CD4-positive, alpha-beta T cell treated with Interleukin-6 for 4 hours (primary cell): ENCODE measurements at regions not wholly inside any gene's neighbourhood (a gene's known extent, or its start where the extent isn't known, plus 50 kb on each side); places are given as distances from the start of the nearest gene placed in this dataset.
"Not testable (repeated sequence)": the region's sequence is repeated elsewhere in the genome, so short reads cannot be mapped to it uniquely, and the experiment has no call there.

Experiments used
- DNase-seq: peaks from one replicate; pipeline ENCODE4 v3.0.0-alpha.2; 2020; ENCODE audit warnings: mixed read lengths

DNA sequence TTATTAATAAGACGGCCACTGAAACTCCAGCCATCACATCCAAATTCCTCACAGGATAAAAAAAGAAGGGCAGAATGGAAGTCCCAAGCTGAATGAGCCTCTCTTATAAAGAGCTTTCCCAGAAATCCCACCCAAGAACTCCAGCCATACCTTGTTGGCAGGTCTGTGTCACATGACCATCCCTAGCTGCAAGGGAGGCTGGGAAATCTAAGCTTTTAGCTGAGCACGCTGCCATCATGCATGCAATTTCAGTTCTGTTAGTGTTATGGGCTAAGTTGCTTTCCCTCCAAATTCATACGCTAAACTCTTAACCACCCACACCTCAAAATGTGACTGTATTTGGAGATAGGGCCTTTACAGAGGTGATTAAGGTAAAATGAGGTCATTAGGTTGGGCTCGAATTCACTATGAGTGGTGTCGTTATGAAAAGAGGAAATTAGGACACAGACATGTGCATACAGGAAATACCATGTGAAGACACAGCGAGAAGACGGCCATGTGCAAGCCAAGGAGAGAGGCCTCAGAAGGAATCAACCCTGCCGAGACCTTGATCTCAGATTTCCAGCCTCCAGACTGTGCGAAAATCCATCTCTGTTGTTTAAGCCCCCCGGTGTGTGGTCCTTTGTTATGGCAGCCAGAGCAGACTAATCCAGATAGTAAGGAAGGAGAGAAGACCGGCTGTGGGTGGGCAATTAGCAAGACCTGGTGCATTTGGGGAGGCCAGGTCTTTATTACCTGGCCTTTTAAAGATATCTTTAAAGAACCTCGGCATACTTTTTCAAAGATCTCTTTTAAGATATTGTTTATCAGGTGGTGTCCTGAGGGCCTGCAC is 317.6 kb downstream of the BCOR start:
- DNase-seq, result no peak

GRCh38 chrX:39782276-39782675 is 315.5 kb downstream of the BCOR start:
- no peak for DNase-seq

GRCh38 chrX:39787999-39788398 is 309.8 kb downstream of the BCOR start:
- no peak for DNase-seq

DNA sequence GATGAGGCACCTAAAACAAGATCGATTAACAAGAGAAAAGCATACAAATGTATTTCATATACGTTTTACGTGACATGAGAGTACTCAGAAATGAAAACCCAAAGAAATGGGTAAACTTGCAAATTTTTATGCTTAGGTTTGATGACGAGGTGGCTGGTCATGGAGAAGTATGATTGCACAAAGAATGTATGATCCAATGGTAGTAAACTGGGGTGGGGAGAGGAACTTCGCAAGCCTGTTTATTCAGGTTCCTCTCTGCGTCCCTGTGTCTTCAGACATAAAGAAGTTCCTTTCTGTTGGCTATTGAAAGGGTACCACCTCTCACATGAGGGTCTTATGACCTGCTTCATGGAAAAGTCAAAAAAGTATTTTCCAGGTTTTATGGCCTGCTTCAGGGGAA is 309.2 kb downstream of the BCOR start:
- DNase-seq, result no peak

- DNase-seq, result no peak
Measured at GRCh38 chrX:39791691-39792090, 306.1 kb downstream of the BCOR start.

DNA sequence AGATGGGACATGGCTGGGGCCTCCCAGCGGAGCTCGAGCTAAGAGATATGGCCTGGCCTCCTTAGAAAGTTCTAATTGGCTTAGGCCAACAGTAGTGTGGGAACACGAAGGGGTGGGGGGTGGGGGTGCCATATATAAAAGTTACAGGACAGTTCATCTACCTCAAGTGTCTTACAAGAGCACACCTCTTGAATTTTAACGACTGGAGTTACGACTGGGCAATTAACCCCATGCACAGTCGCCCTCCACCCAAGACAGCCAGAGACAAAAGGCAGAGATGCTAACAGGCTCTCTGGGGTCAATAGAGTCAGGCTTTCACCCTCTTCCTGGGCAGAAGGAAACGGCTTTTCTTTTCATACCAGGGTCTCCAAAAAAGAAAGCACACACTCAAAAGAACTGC is 302.2 kb downstream of the BCOR start:
- DNase-seq, result no peak

DNA sequence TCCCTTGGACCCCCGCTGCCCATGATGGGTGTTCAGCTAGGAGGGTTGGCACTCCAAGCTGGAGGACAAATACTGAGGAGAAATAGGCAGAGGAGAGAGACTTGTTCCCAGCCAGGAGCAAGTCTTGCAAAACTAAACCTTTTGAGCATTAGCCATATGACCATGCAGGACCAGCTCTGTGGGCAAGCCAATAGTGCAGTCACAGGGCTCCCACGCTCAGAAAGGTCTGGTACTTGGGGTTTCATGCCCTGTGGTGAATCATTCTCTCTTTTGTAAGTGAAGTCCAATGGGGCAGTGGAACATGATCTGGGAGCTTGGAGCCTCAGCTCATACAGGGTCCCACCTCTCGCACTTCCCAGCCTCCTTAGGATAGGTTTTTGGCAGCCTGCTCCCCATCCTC is 300.9 kb downstream of the BCOR start:
- no peak for DNase-seq

DNA sequence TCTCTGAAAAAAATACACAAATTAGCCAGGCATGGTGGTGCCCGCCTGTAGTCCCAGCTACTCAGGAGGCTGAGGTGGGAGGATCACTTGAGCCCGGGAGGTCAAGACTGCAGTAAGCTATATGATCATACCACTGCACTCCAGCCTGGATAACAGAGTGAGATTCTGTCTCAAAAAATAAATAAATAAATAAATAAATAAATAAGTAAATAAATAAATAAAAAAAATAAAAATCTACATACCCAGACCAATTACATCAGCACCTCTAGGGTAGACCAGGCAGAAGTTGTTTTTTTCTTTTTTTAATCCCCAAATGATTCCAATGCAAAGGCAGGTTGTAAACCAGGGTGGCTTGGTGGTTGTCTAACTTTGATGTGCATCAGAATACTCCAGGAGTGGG is 299.3 kb downstream of the BCOR start:
- not testable (repeated sequence) for DNase-seq

DNA sequence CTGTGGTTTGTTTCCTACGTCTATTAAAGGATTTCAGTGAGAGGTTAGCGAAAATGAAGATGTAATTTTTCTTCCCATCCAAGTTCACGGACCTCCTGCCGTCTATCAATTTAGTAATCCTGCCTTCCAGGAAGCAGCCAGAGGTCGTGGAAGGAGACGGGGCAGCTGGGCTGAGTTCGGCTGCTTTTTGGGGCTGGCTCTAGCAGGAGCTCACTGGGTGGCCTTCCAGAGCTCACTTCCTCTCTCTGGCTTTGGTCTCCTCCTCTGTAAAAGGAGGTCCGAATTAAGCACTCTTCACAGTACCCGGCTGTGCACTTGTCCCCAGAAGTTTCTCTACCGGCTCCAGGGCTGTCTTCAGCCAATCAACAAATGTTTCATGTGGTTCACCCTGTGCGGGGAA is 295.4 kb downstream of the BCOR start:
- no peak for DNase-seq

DNA sequence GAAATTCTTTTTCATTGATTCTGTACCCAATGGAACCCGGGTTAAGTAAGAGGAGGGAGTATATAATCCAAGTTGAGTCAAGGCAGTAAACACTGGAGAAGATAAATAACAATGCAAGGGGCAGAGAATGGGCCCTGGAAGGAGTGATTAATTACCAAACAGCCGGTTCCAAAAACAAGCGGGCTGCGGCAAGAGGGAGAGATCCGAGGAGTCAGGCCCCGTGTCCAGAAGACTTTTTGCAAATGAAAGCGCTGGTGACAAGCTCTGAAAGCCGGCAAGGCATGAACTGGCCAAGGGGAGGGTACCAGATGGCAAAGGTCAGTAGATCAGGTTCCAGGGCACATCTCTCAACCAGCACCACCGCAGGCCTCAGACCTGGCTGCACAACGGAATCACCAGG is 294.9 kb downstream of the BCOR start:
- DNase-seq, result no peak

GRCh38 chrX:39805022-39805421 is 292.7 kb downstream of the BCOR start:
- no peak for DNase-seq

DNA sequence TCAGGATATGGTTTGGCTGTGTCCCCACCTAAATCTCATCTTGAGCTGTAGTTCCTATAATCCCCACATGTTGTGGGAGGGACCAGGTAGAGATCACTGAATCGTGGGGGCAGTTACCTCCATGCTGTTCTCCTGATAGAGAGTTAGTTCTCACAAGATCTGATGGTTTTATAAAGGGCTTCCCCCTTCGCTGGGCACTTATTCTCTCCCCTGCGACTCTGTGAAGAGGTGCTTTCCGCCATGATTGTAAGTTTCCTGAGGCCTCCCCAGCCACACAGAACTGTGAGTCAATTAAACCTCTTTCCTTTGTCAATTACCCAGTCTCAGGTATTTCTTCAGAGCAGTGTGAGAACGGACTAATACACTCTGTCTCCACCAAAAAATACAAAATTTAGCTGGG is 291.9 kb downstream of the BCOR start:
- DNase-seq, result no peak

DNA sequence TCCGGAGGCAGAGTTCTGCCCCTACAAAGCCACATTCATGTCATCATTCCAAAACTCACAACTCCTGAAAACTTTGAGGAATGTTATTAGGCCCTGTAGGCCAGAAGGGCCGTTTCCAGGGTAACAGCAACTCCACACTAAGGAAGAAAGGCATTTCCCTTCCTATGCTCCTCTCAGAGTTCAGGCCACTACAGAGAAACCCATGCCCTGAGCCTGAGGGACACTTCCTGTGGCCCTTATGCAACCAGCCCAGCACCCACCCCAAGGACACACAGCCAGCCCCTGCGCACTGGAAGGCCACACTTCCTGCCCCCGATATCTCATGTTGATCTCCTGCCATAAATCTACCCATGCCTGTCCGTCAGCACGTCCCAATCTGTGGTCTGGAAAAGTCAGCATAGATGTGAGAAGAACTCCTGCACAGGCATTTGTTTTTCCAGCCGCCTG is 289.3 kb downstream of the BCOR start:
- no peak for DNase-seq

DNA sequence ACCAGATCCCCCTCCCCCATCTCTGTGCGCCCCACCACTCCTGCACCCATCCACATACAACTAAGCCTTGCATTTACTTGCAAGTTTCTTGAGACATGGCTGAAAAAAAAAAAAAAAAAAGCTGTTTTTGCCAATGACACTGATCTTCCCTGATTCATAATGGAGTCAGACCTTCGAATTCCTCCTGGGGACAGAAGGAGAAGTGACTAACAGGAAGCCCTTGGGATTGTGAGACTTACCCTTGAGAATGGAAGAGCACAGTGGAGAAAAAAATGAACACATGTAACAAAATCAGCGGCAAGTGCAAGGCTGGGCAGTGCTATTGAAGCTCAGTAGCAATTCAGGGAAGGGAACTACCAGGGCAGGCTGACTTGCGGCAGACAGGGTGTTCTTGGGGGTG is 288.4 kb downstream of the BCOR start:
- no peak for DNase-seq

- DNase-seq, result no peak
Measured at GRCh38 chrX:39810901-39811300, 286.9 kb downstream of the BCOR start.

DNA sequence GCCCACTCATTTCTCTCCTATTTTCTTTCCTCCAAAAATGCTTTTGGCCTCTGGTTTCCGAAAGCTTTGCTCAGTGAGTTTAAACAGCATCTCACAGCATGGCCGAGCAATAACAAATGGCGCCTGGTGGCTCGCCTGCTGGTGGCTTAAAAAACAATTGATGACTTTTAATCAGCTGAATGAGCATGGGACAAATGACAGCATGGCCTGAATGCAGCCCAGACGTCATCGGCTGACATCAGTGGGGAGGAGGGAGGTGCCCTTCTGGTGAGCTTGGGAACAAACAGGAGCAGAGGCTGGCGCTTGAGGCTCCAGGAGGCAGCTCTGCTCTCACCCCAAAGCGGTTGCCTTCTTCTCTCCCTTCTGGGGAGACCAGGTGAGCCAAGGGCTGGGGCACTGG is 286.4 kb downstream of the BCOR start:
- no peak for DNase-seq

DNA sequence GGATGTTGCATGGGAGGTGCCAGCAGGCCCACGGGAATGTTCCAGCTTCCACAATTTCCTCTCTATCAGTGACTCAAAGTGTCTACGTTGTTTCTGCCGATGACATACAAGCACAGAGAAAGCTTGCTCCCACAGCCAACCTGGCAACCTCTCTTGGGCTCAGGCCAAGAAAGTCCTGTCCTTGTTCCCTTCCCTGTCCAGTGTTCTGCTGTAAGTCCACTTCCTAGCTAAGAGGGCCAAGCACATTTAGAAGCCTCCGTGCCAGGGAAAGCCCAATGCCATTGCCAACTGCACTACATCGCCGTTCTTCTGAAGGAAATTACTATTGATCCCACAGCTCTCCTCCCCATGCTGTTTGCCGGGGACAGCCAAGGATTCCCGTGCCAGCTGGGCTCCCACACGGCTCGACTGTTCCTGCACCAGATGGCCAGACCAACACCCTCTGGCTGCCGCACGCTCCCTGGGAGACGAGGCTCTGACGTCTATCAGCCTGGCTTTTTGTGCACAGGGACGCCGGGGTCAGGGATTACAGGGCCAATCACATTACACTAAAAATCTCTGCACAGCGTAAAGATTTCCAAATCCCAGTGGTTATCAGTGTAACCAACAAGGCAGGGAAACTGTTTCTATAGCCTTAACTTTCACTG is 284.0 kb downstream of the BCOR start:
- DNase-seq, result no peak

DNA sequence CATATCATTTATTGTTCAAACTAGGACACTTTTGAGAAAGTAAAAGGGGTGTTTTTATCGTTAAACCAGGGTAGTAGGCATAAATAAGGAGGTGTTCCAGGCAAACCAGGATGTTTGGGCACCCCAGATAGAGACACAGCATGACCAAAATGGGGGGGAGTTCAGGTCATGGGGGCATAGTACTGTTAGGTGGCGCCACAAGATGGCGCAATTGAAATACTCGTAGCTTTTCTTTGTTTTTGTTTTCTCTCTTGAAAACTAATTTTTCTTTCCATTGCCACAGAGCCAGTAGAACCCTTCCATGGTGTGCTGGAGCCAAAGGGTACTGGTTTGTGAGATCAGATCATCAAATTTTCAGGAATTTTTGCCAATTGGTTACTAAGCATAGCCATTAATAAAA is 283.4 kb downstream of the BCOR start:
- DNase-seq, result peak; percentile 61

- DNase-seq, result no peak
Measured at GRCh38 chrX:39815631-39816030, 282.1 kb downstream of the BCOR start.

DNA sequence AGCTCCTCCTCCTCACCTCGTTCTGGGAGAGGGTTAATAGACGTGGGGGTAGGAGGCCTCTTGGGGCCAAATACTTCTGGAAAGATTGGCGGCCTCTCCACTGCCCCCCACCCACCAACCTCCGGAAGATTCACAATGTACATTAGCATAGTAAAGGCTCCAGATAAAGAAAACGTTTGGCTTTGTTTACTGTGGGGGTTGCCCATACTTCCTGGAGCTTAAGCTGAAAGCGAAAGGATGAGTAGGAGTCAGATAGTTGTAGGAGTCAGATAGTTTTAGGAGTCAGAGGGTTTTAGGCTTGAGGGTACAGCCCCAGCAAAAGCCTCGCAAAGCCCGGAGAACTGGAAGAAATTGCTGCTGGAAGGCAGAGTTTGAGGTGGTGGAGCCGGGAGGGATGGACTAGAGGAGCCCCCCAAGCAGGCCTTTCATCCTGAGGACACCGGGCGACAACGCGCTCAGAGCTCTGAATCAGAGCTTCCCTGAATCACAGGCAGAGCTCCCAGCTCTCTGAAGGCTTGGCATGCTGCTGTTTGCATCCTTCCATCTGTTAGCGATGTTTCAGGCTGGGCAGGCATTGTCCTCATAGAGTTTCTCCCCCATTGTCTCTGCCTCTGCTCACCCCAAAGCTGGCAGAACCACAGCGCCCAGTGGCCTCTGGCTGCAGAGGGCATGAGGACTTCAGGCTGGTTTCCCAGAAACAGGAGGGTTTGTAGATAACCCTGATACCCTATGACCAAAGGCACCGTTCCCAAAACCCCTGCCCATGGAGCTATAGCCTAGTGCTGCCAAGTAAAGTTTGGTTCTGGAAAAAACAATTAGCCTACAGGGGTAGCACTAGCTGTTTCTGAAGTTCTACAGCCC is 280.7 kb downstream of the BCOR start:
- DNase-seq, result no peak

GRCh38 chrX:39817754-39818470 is 279.8 kb downstream of the BCOR start:
- no peak for DNase-seq

- DNase-seq, result no peak
Measured at GRCh38 chrX:39818750-39819149, 279.0 kb downstream of the BCOR start.
